Spleen (tissue), 7 donors: ENCODE measurements at regions not wholly inside any gene's neighbourhood (a gene's known extent, or its start where the extent isn't known, plus 50 kb on each side); places are given as distances from the start of the nearest gene placed in this dataset.

Experiments used
- CTCF ChIP-seq, 11 experiments: fragments of 200-600 bp in 7 of 11; fragments of 450-650 bp in 4 of 11; sonication (generic) in 4 of 11; IDR thresholded peaks in 8 of 11; conservative IDR thresholded peaks in 3 of 11; 1 replicate in 7 of 11; 2 replicates in 4 of 11; pipeline versions ENCODE4 v1.4.0 to v1.8.0; 2016 to 2021; ENCODE audit warnings: antibody characterized with exemption in 11 of 11, inconsistent platforms in 4 of 11, mild to moderate bottlenecking in 1 of 11
- POLR2AphosphoS5 ChIP-seq, 3 donors: sonication (generic); formaldehyde crosslinking; IDR thresholded peaks; one replicate each; pipeline ENCODE4 v1.5.1; 2017; ENCODE audit warnings: antibody characterized with exemption in 3 of 3
- donor health status: DM: no; HTN: no; CAD: no; lungs with moderate emphysema.
- donor health status: DM: no; HTN: no; CAD: no.
- donor health status: DM: no; HTN: no; CAD: no.

GRCh38 chr15:31852933-31853799, 177.1 kb upstream of the CHRNA7 start:
- TF ChIP-seq CTCF (IDR thresholded peaks at IDR 0.05 in 8 of 11, conservative IDR thresholded peaks at IDR 0.05 in 3 of 11) (no peak), POLR2AphosphoS5 (IDR thresholded peaks at IDR 0.05) (no peak)
